ENCODE measurements at regions not wholly inside any gene's neighbourhood (a gene's known extent, or its start where the extent isn't known, plus 50 kb on each side); places are given as distances from the start of the nearest gene placed in this dataset.

DNA sequence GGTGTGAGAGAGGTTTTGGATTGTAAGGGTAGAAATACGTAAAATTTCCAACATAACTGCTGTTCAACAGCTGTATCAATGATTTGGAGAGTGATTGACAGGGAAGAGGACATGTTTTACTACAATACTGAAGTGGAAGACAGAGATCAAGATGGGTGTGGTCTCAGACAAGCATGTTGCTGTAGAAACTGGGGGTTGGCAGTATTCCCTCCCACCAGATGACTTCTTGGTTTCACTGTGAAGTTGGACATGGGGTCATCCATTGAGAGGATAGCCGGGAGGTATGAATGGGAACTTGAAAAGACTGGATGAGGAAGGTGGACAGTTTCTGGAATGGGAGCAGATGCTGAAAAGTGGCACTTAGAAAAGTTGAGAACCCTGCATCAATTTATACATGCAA lies 95.3 kb upstream of the HDAC9 start:
- no peak for ATAC-seq
- Histone ChIP-seq H3K4me3 (no peak overlapping the region), H3K27ac (no peak overlapping the region), H3K36me3 (no peaks in the 10 kb centered on the region), H3K4me1 (no peaks in the 10 kb centered on the region), H3K27me3 (peaks cover 0 to 3% of the 10 kb centered on the region in 2 donors), H3K9me3 (no peaks in the 10 kb centered on the region)
- WGBS (ENCODE audit: insufficient coverage, low coverage, low lambda C conversion rate, missing lambda C conversion rate), result 51% methylated on average over 2 of the region's 2 CpGs
- no peak for DNase-seq
- intact Hi-C loops (cut with DNase I), result no loop called here
- no peak for TF ChIP-seq POLR2A (IDR thresholded peaks at IDR 0.05)
- TF ChIP-seq, protein P1, sequence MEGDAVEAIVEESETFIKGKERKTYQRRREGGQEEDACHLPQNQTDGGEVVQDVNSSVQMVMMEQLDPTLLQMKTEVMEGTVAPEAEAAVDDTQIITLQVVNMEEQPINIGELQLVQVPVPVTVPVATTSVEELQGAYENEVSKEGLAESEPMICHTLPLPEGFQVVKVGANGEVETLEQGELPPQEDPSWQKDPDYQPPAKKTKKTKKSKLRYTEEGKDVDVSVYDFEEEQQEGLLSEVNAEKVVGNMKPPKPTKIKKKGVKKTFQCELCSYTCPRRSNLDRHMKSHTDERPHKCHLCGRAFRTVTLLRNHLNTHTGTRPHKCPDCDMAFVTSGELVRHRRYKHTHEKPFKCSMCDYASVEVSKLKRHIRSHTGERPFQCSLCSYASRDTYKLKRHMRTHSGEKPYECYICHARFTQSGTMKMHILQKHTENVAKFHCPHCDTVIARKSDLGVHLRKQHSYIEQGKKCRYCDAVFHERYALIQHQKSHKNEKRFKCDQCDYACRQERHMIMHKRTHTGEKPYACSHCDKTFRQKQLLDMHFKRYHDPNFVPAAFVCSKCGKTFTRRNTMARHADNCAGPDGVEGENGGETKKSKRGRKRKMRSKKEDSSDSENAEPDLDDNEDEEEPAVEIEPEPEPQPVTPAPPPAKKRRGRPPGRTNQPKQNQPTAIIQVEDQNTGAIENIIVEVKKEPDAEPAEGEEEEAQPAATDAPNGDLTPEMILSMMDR (IDR thresholded peaks at IDR 0.05), result no peak

DNA sequence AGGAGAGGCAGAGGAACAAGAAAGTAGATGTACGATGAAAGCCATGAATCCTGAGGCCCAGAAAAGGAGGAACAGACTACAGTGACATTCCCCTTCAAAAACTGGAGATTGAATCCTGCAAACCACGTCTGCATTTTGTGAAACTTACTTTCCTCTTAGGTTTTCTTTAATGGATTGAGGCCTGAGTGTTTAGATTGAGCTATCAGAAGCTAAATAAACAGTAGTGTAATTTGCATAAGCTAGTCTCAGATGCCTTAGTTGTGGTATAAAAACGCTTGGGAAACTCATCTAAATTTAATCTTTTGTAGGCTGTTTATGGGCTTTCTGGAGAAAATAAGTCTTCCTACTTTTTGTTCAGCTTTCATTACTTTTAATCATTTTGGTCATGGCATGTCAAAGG lies 94.8 kb upstream of the HDAC9 start:
- Histone ChIP-seq H3K4me1 (no peaks in the 10 kb centered on the region), H3K9me3 (no peaks in the 10 kb centered on the region), H3K4me3 (no peak overlapping the region), H3K36me3 (no peaks in the 10 kb centered on the region), H3K27me3 (peaks cover 0 to 3% of the 10 kb centered on the region in 2 donors), H3K27ac (no peak overlapping the region)
- no peak for ATAC-seq
- WGBS (ENCODE audit: insufficient coverage, low coverage, low lambda C conversion rate, missing lambda C conversion rate), result 32% methylated on average over 3 of the region's 3 CpGs
- no peak for TF ChIP-seq POLR2A (IDR thresholded peaks at IDR 0.05)
- TF ChIP-seq, protein P1 (IDR thresholded peaks at IDR 0.05), result no peak
- intact Hi-C loops (cut with DNase I), result no loop called here
- no peak for DNase-seq

DNA sequence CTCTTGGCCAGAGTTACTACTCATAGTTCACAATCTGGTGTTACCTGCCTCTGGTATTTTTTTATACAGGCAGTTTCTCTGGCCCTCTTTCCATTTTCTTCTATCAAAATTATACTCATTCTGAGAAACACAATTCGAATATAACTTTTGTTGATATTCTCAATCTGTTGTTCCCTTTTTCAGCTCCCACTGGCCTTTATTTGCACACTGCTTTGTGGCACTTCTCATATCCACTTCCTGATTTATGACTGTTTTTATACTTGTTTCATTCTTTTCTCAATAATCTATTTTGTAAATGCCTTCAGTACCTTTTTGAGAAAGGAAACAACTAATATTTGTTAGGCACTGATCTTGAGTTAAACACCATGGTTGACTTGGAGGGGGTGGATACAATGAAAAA lies 93.8 kb upstream of the HDAC9 start:
- no peak for ATAC-seq
- 15% methylated on average over 1 of the region's 1 CpG for WGBS (ENCODE audit: insufficient coverage, low coverage, low lambda C conversion rate, missing lambda C conversion rate)

DNA sequence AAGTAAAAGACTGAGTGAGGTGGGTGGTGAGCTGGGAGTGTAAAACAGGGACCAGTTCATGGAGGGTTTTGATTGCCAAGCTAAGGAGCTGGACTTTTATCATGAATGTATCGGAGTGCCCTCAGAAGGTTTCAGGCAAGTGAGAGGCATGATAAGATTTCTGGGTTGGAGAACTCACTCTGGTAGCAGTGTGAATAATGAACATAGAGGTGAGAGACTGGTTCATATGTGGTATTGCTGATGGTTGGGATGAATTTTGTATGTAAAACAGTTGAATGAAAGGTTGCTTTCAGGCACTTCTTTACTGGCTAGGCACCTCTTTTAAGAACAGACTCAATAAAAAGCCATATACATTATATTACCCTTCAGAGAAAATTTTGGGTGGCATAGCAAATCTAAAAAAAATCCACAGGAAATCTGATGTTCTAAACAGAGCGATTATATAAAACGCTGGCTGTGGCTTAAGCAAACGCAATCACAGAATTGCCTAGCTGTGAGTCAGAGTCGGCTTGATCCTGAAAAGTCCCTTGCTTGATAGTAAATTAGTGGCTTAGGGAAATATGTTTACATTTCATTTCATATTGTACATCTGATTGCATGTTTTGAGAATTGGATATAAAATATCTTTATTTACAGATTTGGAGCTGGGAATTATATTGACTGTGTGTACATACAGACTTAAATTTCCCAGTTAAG lies 92.9 kb upstream of the HDAC9 start:
- Histone ChIP-seq H3K27me3 (peaks cover 0 to 3% of the 10 kb centered on the region in 2 donors), H3K27ac (no peak overlapping the region), H3K36me3 (no peaks in the 10 kb centered on the region), H3K4me3 (no peak overlapping the region), H3K9me3 (no peaks in the 10 kb centered on the region), H3K4me1 (no peaks in the 10 kb centered on the region)
- intact Hi-C loops (cut with DNase I), result no loop called here
- 66% methylated on average over 5 of the region's 5 CpGs for WGBS (ENCODE audit: insufficient coverage, low coverage, low lambda C conversion rate, missing lambda C conversion rate)
- DNase-seq (no peak), ATAC-seq (no peak)
- TF ChIP-seq, protein P1 (IDR thresholded peaks at IDR 0.05), result no peak
- TF ChIP-seq POLR2A (IDR thresholded peaks at IDR 0.05), result no peak

More for the DNA sequence above, 93.8 kb upstream of the HDAC9 start:
- Histone ChIP-seq H3K9me3 (no peaks in the 10 kb centered on the region), H3K27me3 (peaks cover 0 to 3% of the 10 kb centered on the region in 2 donors), H3K36me3 (no peaks in the 10 kb centered on the region), H3K4me3 (no peak overlapping the region), H3K4me1 (no peaks in the 10 kb centered on the region), H3K27ac (no peak overlapping the region)
- intact Hi-C loops (cut with DNase I), result no loop called here
- DNase-seq, result no peak
- TF ChIP-seq, protein P1 (IDR thresholded peaks at IDR 0.05), result no peak
- no peak for TF ChIP-seq POLR2A (IDR thresholded peaks at IDR 0.05)

Data from right lobe of liver (tissue), 6 donors.